BLaER1 (cell line): ENCODE measurements at regions not wholly inside any gene's neighbourhood (a gene's known extent, or its start where the extent isn't known, plus 50 kb on each side); places are given as distances from the start of the nearest gene placed in this dataset.

Experiments
- H3K27ac ChIP-seq: shearing (Covaris generic); formaldehyde crosslinking; 2 replicates; pipeline ENCODE4 v1.8.1; 2022
- H3K27me3 ChIP-seq: shearing (Covaris generic); formaldehyde crosslinking; 2 replicates; pipeline ENCODE4 v1.8.1; 2022
- H3K36me3 ChIP-seq: shearing (Covaris generic); formaldehyde crosslinking; 2 replicates; pipeline ENCODE4 v1.8.1; 2022
- H3K4me1 ChIP-seq: shearing (Covaris generic); formaldehyde crosslinking; 2 replicates; pipeline ENCODE4 v1.8.1; 2022
- H3K4me2 ChIP-seq: shearing (Covaris generic); formaldehyde crosslinking; 2 replicates; pipeline ENCODE4 v1.8.1; 2022
- H3K4me3 ChIP-seq: shearing (Covaris generic); formaldehyde crosslinking; 2 replicates; pipeline ENCODE4 v1.8.1; 2022
- H3K9ac ChIP-seq: shearing (Covaris generic); formaldehyde crosslinking; 2 replicates; pipeline ENCODE4 v1.8.1; 2022
- H3K9me3 ChIP-seq: shearing (Covaris generic); formaldehyde crosslinking; 2 replicates; pipeline ENCODE4 v1.8.1; 2022
- H4K20me1 ChIP-seq: shearing (Covaris generic); formaldehyde crosslinking; 2 replicates; pipeline ENCODE4 v1.8.1; 2022
- Cebpa-rat ChIP-seq: shearing (Covaris generic); IDR thresholded peaks from 2 replicates; pipeline ENCODE4 v1.8.1; 2022

- H3K9ac ChIP-seq, result no peak overlapping the region
- no peaks in the 10 kb centered on the region for H3K4me1 ChIP-seq
- H3K4me3 ChIP-seq, result no peak overlapping the region
- H3K27me3 ChIP-seq, result no peaks in the 10 kb centered on the region
- H3K4me2 ChIP-seq, result no peak overlapping the region
- no peaks in the 10 kb centered on the region for H3K36me3 ChIP-seq
- H3K27ac ChIP-seq, result no peak overlapping the region
- TF ChIP-seq Cebpa-rat, result no peak
- no peaks in the 10 kb centered on the region for H4K20me1 ChIP-seq
- no peaks in the 10 kb centered on the region for H3K9me3 ChIP-seq
These were observed 253.7 kb upstream of the RASGRP1 start for GRCh38 chr15:38818157-38818790.

- H3K36me3 ChIP-seq, result no peaks in the 10 kb centered on the region
- TF ChIP-seq Cebpa-rat, result no peak
- H3K27ac ChIP-seq, result no peak overlapping the region
- H3K4me1 ChIP-seq, result no peaks in the 10 kb centered on the region
- H3K4me3 ChIP-seq, result no peak overlapping the region
- no peaks in the 10 kb centered on the region for H4K20me1 ChIP-seq
- H3K27me3 ChIP-seq, result no peaks in the 10 kb centered on the region
- no peak overlapping the region for H3K9ac ChIP-seq
- H3K9me3 ChIP-seq, result no peaks in the 10 kb centered on the region
- H3K4me2 ChIP-seq, result no peak overlapping the region
These were observed 254.9 kb upstream of the RASGRP1 start for GRCh38 chr15:38819387-38819950.

GRCh38 chr15:38823263-38823662, 258.6 kb upstream of the RASGRP1 start:
- H3K4me1 ChIP-seq, result no peaks in the 10 kb centered on the region
- no peak overlapping the region for H3K27ac ChIP-seq
- no peaks in the 10 kb centered on the region for H3K27me3 ChIP-seq
- no peak for TF ChIP-seq Cebpa-rat
- no peaks in the 10 kb centered on the region for H3K36me3 ChIP-seq
- H3K9me3 ChIP-seq, result no peaks in the 10 kb centered on the region
- no peaks in the 10 kb centered on the region for H4K20me1 ChIP-seq
- no peak overlapping the region for H3K9ac ChIP-seq
- no peak overlapping the region for H3K4me2 ChIP-seq
- H3K4me3 ChIP-seq, result no peak overlapping the region

GRCh38 chr15:38824719-38825118, 260.1 kb upstream of the RASGRP1 start:
- Histone ChIP-seq H4K20me1 (no peaks in the 10 kb centered on the region), H3K9ac (no peak overlapping the region), H3K4me2 (no peak overlapping the region), H3K4me3 (no peak overlapping the region), H3K9me3 (no peaks in the 10 kb centered on the region), H3K36me3 (no peaks in the 10 kb centered on the region), H3K27ac (no peak overlapping the region), H3K4me1 (no peaks in the 10 kb centered on the region), H3K27me3 (no peaks in the 10 kb centered on the region)
- no peak for TF ChIP-seq Cebpa-rat

GRCh38 chr15:38826880-38827279, 262.3 kb upstream of the RASGRP1 start:
- Histone ChIP-seq H3K4me3 (no peak overlapping the region), H4K20me1 (no peaks in the 10 kb centered on the region), H3K9ac (no peak overlapping the region), H3K27me3 (no peaks in the 10 kb centered on the region), H3K36me3 (no peaks in the 10 kb centered on the region), H3K4me2 (no peak overlapping the region), H3K27ac (no peak overlapping the region), H3K4me1 (no peaks in the 10 kb centered on the region), H3K9me3 (no peaks in the 10 kb centered on the region)
- TF ChIP-seq Cebpa-rat, result no peak

GRCh38 chr15:38828031-38828532, 263.5 kb upstream of the RASGRP1 start:
- H3K4me1 ChIP-seq, result no peaks in the 10 kb centered on the region
- no peak overlapping the region for H3K4me2 ChIP-seq
- H3K9me3 ChIP-seq, result no peaks in the 10 kb centered on the region
- TF ChIP-seq Cebpa-rat, result no peak
- H3K4me3 ChIP-seq, result no peak overlapping the region
- no peaks in the 10 kb centered on the region for H4K20me1 ChIP-seq
- no peak overlapping the region for H3K9ac ChIP-seq
- H3K27ac ChIP-seq, result no peak overlapping the region
- no peaks in the 10 kb centered on the region for H3K27me3 ChIP-seq
- H3K36me3 ChIP-seq, result no peaks in the 10 kb centered on the region

GRCh38 chr15:38829086-38829485, 264.5 kb upstream of the RASGRP1 start:
- no peak for TF ChIP-seq Cebpa-rat
- Histone ChIP-seq H3K9ac (no peak overlapping the region), H3K27ac (no peak overlapping the region), H4K20me1 (no peaks in the 10 kb centered on the region), H3K4me3 (no peak overlapping the region), H3K36me3 (no peaks in the 10 kb centered on the region), H3K4me2 (no peak overlapping the region), H3K4me1 (no peaks in the 10 kb centered on the region), H3K9me3 (no peaks in the 10 kb centered on the region), H3K27me3 (no peaks in the 10 kb centered on the region)

GRCh38 chr15:38842226-38842625, 277.6 kb upstream of the RASGRP1 start:
- TF ChIP-seq Cebpa-rat, result no peak
- Histone ChIP-seq H3K4me3 (no peak overlapping the region), H3K4me2 (no peak overlapping the region), H3K36me3 (no peaks in the 10 kb centered on the region), H3K9ac (no peak overlapping the region), H4K20me1 (no peaks in the 10 kb centered on the region), H3K27me3 (no peaks in the 10 kb centered on the region), H3K9me3 (0 out of 2 replicates have a peak, but pooled peaks cover 4% of the 10 kb centered on the region), H3K4me1 (peaks cover 12% of the 10 kb centered on the region), H3K27ac (no peak overlapping the region)

GRCh38 chr15:38843051-38843501, 278.5 kb upstream of the RASGRP1 start:
- Histone ChIP-seq H3K36me3 (no peaks in the 10 kb centered on the region), H3K9ac (no peak overlapping the region), H3K27me3 (no peaks in the 10 kb centered on the region), H3K9me3 (0 out of 2 replicates have a peak, but pooled peaks cover 4% of the 10 kb centered on the region), H3K27ac (no peak overlapping the region), H3K4me3 (no peak overlapping the region), H3K4me1 (peaks cover 21% of the 10 kb centered on the region), H3K4me2 (no peak overlapping the region), H4K20me1 (no peaks in the 10 kb centered on the region)
- no peak for TF ChIP-seq Cebpa-rat

GRCh38 chr15:38843736-38844590, 279.3 kb upstream of the RASGRP1 start:
- Histone ChIP-seq H3K36me3 (no peaks in the 10 kb centered on the region), H4K20me1 (no peaks in the 10 kb centered on the region), H3K4me2 (no peak overlapping the region; the same call in 1 of the 2 replicates), H3K27ac (no peak overlapping the region), H3K27me3 (no peaks in the 10 kb centered on the region), H3K4me1 (peaks cover 26% of the 10 kb centered on the region), H3K9ac (no peak overlapping the region), H3K9me3 (0 out of 2 replicates have a peak, but pooled peaks cover 4% of the 10 kb centered on the region), H3K4me3 (no peak overlapping the region)
- no peak for TF ChIP-seq Cebpa-rat
